ENCODE measurements at regions not wholly inside any gene's neighbourhood (a gene's known extent, or its start where the extent isn't known, plus 50 kb on each side); places are given as distances from the start of the nearest gene placed in this dataset.

- 97% methylated on average over 3 of the region's 3 CpGs for WGBS
- no peak overlapping the region for H3K27ac ChIP-seq (ENCODE audit: low read depth, low read length)
- H3K4me1 ChIP-seq (ENCODE audit: insufficient read depth, low read length), result peaks cover 6% of the 10 kb centered on the region; the same call in 1 of the 2 replicates
- H3K27me3 ChIP-seq (ENCODE audit: insufficient read depth, low read length), result no peaks in the 10 kb centered on the region
- H3K9ac ChIP-seq (ENCODE audit: low read depth, low read length), result no peak overlapping the region
- no peak overlapping the region for H3K4me3 ChIP-seq (ENCODE audit: low read length)
- peaks cover 24% of the 10 kb centered on the region for H3K9me3 ChIP-seq (ENCODE audit: insufficient read depth, low read depth, low read length)
- no peaks in the 10 kb centered on the region for H3K36me3 ChIP-seq (ENCODE audit: insufficient read depth, low read length)
These were observed 222.2 kb downstream of the NRIP1 start for GRCh38 chr21:14842601-14843000.

- Histone ChIP-seq H3K9me3 (ENCODE audit: insufficient read depth, low read depth, low read length) (peaks cover 24% of the 10 kb centered on the region), H3K9ac (ENCODE audit: low read depth, low read length) (no peak overlapping the region), H3K27ac (ENCODE audit: low read depth, low read length) (no peak overlapping the region), H3K4me1 (ENCODE audit: insufficient read depth, low read length) (peaks cover 6% of the 10 kb centered on the region; the same call in 1 of the 2 replicates), H3K36me3 (ENCODE audit: insufficient read depth, low read length) (no peaks in the 10 kb centered on the region), H3K4me3 (ENCODE audit: low read length) (no peak overlapping the region), H3K27me3 (ENCODE audit: insufficient read depth, low read length) (no peaks in the 10 kb centered on the region)
- WGBS, result 95% methylated on average over 51 of the region's 51 CpGs
These were observed 223.0 kb downstream of the NRIP1 start for GRCh38 chr21:14841511-14842472.

DNA sequence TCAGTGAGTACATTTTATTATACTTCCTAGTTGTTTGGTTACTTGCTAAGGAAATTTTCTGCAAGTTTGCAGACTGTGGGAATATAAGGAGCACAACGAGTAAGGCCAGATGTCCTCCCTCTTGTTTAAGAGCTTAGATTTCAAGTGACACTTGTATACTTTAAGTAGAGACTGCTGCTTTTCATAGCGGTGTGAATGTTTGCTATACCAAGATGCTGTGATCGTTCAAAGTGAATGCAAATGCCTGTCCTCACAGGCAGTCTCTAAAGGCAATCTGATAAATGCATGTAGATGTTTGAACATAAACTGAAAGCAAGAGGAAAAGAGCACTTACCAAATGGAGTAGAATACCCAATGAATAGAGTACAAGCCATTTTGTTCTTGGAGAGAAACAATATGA is 226.4 kb downstream of the NRIP1 start:
- Histone ChIP-seq H3K27ac (ENCODE audit: low read depth, low read length) (no peak overlapping the region), H3K4me3 (ENCODE audit: low read length) (no peak overlapping the region), H3K27me3 (ENCODE audit: insufficient read depth, low read length) (no peaks in the 10 kb centered on the region), H3K9me3 (ENCODE audit: insufficient read depth, low read depth, low read length) (no peaks in the 10 kb centered on the region), H3K4me1 (ENCODE audit: insufficient read depth, low read length) (peaks cover 6% of the 10 kb centered on the region; the same call in 1 of the 2 replicates), H3K9ac (ENCODE audit: low read depth, low read length) (no peak overlapping the region), H3K36me3 (ENCODE audit: insufficient read depth, low read length) (no peaks in the 10 kb centered on the region)
- 72% methylated on average over 3 of the region's 3 CpGs for WGBS

DNA sequence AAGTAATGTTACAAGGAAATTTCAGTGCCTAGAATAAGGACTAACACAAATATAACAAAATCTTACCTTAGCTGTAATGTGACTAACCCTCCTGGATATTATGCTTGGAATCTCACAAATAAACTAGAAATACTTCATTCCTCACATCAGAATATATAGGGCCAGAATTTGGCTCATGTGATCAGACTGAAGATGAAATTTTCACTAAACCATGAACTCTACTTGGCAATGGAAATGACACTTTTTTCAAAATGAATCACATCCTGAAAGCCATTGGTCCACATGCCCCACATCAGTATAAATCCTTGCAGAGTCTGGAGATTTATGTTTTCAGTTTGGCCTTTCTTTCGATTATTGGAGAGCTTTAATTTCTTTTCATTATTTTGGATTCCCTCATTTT is 227.8 kb downstream of the NRIP1 start:
- WGBS, result no CpG with 5 or more reads among the region's 1 CpG
- Histone ChIP-seq H3K9ac (ENCODE audit: low read depth, low read length) (no peak overlapping the region), H3K36me3 (ENCODE audit: insufficient read depth, low read length) (no peaks in the 10 kb centered on the region), H3K27ac (ENCODE audit: low read depth, low read length) (no peak overlapping the region), H3K27me3 (ENCODE audit: insufficient read depth, low read length) (no peaks in the 10 kb centered on the region), H3K9me3 (ENCODE audit: insufficient read depth, low read depth, low read length) (no peaks in the 10 kb centered on the region), H3K4me3 (ENCODE audit: low read length) (no peak overlapping the region), H3K4me1 (ENCODE audit: insufficient read depth, low read length) (peaks cover 6% of the 10 kb centered on the region; the same call in 1 of the 2 replicates)

- H3K4me1 ChIP-seq (ENCODE audit: insufficient read depth, low read length), result no peaks in the 10 kb centered on the region
- WGBS, result no CpG with 5 or more reads among the region's 1 CpG
- no peaks in the 10 kb centered on the region for H3K9me3 ChIP-seq (ENCODE audit: insufficient read depth, low read depth, low read length)
- H3K4me3 ChIP-seq (ENCODE audit: low read length), result no peak overlapping the region
- no peaks in the 10 kb centered on the region for H3K27me3 ChIP-seq (ENCODE audit: insufficient read depth, low read length)
- H3K36me3 ChIP-seq (ENCODE audit: insufficient read depth, low read length), result no peaks in the 10 kb centered on the region
- no peak overlapping the region for H3K9ac ChIP-seq (ENCODE audit: low read depth, low read length)
- H3K27ac ChIP-seq (ENCODE audit: low read depth, low read length), result no peak overlapping the region
These were observed 231.0 kb downstream of the NRIP1 start for GRCh38 chr21:14833666-14834351.

GRCh38 chr21:14833241-14833640 is 231.6 kb downstream of the NRIP1 start:
- H3K4me3 ChIP-seq (ENCODE audit: low read length), result no peak overlapping the region
- H3K27ac ChIP-seq (ENCODE audit: low read depth, low read length), result no peak overlapping the region
- no peaks in the 10 kb centered on the region for H3K27me3 ChIP-seq (ENCODE audit: insufficient read depth, low read length)
- no peak overlapping the region for H3K9ac ChIP-seq (ENCODE audit: low read depth, low read length)
- 89% methylated on average over 3 of the region's 4 CpGs for WGBS
- no peaks in the 10 kb centered on the region for H3K9me3 ChIP-seq (ENCODE audit: insufficient read depth, low read depth, low read length)
- no peaks in the 10 kb centered on the region for H3K36me3 ChIP-seq (ENCODE audit: insufficient read depth, low read length)
- no peaks in the 10 kb centered on the region for H3K4me1 ChIP-seq (ENCODE audit: insufficient read depth, low read length)

DNA sequence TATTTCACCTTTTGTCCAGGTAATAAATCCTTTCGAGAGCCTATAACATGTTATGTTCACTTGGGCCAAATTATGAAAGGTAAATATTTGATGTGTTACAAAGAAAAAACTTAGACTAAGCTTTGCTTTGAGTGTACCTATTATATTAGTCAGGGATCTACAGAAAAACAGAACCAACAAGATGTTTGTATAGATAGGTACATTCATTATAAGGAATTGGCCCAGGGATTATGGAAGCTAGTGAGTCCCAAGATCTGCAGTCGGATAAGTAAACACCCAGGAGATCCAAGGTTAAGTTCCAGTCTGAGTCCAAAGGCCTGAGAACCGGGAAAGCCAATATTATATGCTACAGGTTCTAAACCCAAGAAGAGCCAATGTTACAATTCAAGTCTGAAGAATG is 234.5 kb downstream of the NRIP1 start:
- no peaks in the 10 kb centered on the region for H3K36me3 ChIP-seq (ENCODE audit: insufficient read depth, low read length)
- H3K27ac ChIP-seq (ENCODE audit: low read depth, low read length), result no peak overlapping the region
- no peaks in the 10 kb centered on the region for H3K4me1 ChIP-seq (ENCODE audit: insufficient read depth, low read length)
- H3K4me3 ChIP-seq (ENCODE audit: low read length), result no peak overlapping the region
- no peak overlapping the region for H3K9ac ChIP-seq (ENCODE audit: low read depth, low read length)
- no peaks in the 10 kb centered on the region for H3K27me3 ChIP-seq (ENCODE audit: insufficient read depth, low read length)
- H3K9me3 ChIP-seq (ENCODE audit: insufficient read depth, low read depth, low read length), result no peaks in the 10 kb centered on the region
- 94% methylated on average over 3 of the region's 3 CpGs for WGBS

- Histone ChIP-seq H3K4me3 (ENCODE audit: low read length) (no peak overlapping the region), H3K27me3 (ENCODE audit: insufficient read depth, low read length) (no peaks in the 10 kb centered on the region), H3K9ac (ENCODE audit: low read depth, low read length) (no peak overlapping the region), H3K36me3 (ENCODE audit: insufficient read depth, low read length) (no peaks in the 10 kb centered on the region), H3K9me3 (ENCODE audit: insufficient read depth, low read depth, low read length) (no peaks in the 10 kb centered on the region), H3K4me1 (ENCODE audit: insufficient read depth, low read length) (no peaks in the 10 kb centered on the region), H3K27ac (ENCODE audit: low read depth, low read length) (no peak overlapping the region)
- 95% methylated on average over 3 of the region's 3 CpGs for WGBS
These were observed 235.1 kb downstream of the NRIP1 start for GRCh38 chr21:14829685-14830084.

- Histone ChIP-seq H3K4me3 (ENCODE audit: low read length) (no peak overlapping the region), H3K4me1 (ENCODE audit: insufficient read depth, low read length) (no peaks in the 10 kb centered on the region), H3K9ac (ENCODE audit: low read depth, low read length) (no peak overlapping the region), H3K9me3 (ENCODE audit: insufficient read depth, low read depth, low read length) (no peaks in the 10 kb centered on the region), H3K27ac (ENCODE audit: low read depth, low read length) (no peak overlapping the region), H3K36me3 (ENCODE audit: insufficient read depth, low read length) (no peaks in the 10 kb centered on the region), H3K27me3 (ENCODE audit: insufficient read depth, low read length) (no peaks in the 10 kb centered on the region)
- WGBS, result 67% methylated on average over 1 of the region's 3 CpGs
These were observed 237.3 kb downstream of the NRIP1 start for GRCh38 chr21:14827468-14827867.

DNA sequence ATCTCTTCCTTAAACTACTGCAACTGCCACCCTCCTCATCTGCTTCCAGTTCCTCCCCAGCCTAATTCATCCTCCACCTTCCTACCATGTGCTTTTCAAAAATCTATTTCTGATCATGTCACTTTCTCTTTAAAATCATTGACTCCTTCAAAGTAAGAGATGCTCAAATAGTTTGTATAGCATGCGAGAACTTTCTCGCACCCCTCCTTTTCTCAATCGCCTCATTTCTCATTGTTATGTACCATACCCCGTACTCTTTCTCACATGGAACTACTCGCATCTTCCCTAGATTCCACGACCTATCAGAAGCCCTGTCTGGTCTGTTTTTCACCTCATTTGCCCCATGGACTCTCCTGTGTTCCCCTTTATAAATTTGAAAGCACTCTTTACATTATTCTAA is 238.2 kb downstream of the NRIP1 start:
- Histone ChIP-seq H3K9ac (ENCODE audit: low read depth, low read length) (no peak overlapping the region), H3K27me3 (ENCODE audit: insufficient read depth, low read length) (no peaks in the 10 kb centered on the region), H3K9me3 (ENCODE audit: insufficient read depth, low read depth, low read length) (no peaks in the 10 kb centered on the region), H3K4me3 (ENCODE audit: low read length) (no peak overlapping the region), H3K36me3 (ENCODE audit: insufficient read depth, low read length) (no peaks in the 10 kb centered on the region), H3K27ac (ENCODE audit: low read depth, low read length) (no peak overlapping the region), H3K4me1 (ENCODE audit: insufficient read depth, low read length) (no peaks in the 10 kb centered on the region)
- WGBS, result 91% methylated on average over 6 of the region's 6 CpGs

- 100% methylated on average over 1 of the region's 3 CpGs for WGBS
- Histone ChIP-seq H3K9me3 (ENCODE audit: insufficient read depth, low read depth, low read length) (no peaks in the 10 kb centered on the region), H3K4me1 (ENCODE audit: insufficient read depth, low read length) (0 out of 2 replicates have a peak, but pooled peaks cover 2% of the 10 kb centered on the region), H3K27me3 (ENCODE audit: insufficient read depth, low read length) (no peaks in the 10 kb centered on the region), H3K36me3 (ENCODE audit: insufficient read depth, low read length) (no peaks in the 10 kb centered on the region), H3K27ac (ENCODE audit: low read depth, low read length) (no peak overlapping the region), H3K4me3 (ENCODE audit: low read length) (no peak overlapping the region), H3K9ac (ENCODE audit: low read depth, low read length) (no peak overlapping the region)
These were observed 239.3 kb downstream of the NRIP1 start for GRCh38 chr21:14825514-14825974.

All from HUES64 (cell line).